RWPE2 (cell line): ENCODE measurements at regions not wholly inside any gene's neighbourhood (a gene's known extent, or its start where the extent isn't known, plus 50 kb on each side); places are given as distances from the start of the nearest gene placed in this dataset.

ENCODE experiments used
- ATAC-seq: fragments of 200-7000 bp; cut with Tn5 transposase; 3 replicates; pipeline ENCODE4 v1.9.1; 2021; ENCODE audit warnings: low read depth
- DNase-seq: peaks from one replicate; pipeline ENCODE4 v3.0.0-alpha.2; 2020; ENCODE audit warnings: low spot score
- H3K27ac ChIP-seq: fragments of 450-650 bp; 2 replicates; pipeline ENCODE4 v1.5.1; 2017; ENCODE audit warnings: mild to moderate bottlenecking; ENCODE audit not compliant: poor library complexity, severe bottlenecking
- H3K27me3 ChIP-seq: fragments of 250-450 bp; sonication (Bioruptor Pico); 2 replicates; pipeline ENCODE4 v1.5.1; 2021; ENCODE audit warnings: mild to moderate bottlenecking, moderate library complexity; ENCODE audit not compliant: insufficient read depth, poor library complexity, severe bottlenecking
- H3K36me3 ChIP-seq: fragments of 250-450 bp; sonication (Bioruptor Pico); 2 replicates; pipeline ENCODE4 v1.5.1; 2020; ENCODE audit warnings: low read depth, mild to moderate bottlenecking, moderate library complexity
- H3K4me1 ChIP-seq: fragments of 250-450 bp; sonication (Bioruptor Pico); 2 replicates; pipeline ENCODE4 v1.5.1; 2021; ENCODE audit warnings: mild to moderate bottlenecking, moderate library complexity; ENCODE audit not compliant: insufficient read depth, poor library complexity, severe bottlenecking
- H3K4me3 ChIP-seq: fragments of 250-450 bp; sonication (Bioruptor Pico); 2 replicates; pipeline ENCODE4 v1.5.1; 2021; ENCODE audit warnings: mild to moderate bottlenecking, moderate library complexity; ENCODE audit not compliant: severe bottlenecking
- H3K9me3 ChIP-seq: fragments of 250-450 bp; sonication (Bioruptor Pico); 2 replicates; pipeline ENCODE4 v1.5.1; 2021; ENCODE audit warnings: mild to moderate bottlenecking, moderate library complexity; ENCODE audit not compliant: severe bottlenecking
- TF ChIP-seq, protein P1 (sequence below): fragments of 450-650 bp; IDR thresholded peaks from one replicate; pipeline ENCODE4 v1.5.1; 2017; ENCODE audit warnings: mild to moderate bottlenecking, moderate library complexity; ENCODE audit not compliant: poor library complexity, severe bottlenecking

- ATAC-seq, result no peak
- H3K36me3 ChIP-seq, result no peaks in the 10 kb centered on the region
- H3K4me1 ChIP-seq, result no peaks in the 10 kb centered on the region
- H3K27me3 ChIP-seq, result no peaks in the 10 kb centered on the region
- no peaks in the 10 kb centered on the region for H3K9me3 ChIP-seq
- TF ChIP-seq, protein P1, sequence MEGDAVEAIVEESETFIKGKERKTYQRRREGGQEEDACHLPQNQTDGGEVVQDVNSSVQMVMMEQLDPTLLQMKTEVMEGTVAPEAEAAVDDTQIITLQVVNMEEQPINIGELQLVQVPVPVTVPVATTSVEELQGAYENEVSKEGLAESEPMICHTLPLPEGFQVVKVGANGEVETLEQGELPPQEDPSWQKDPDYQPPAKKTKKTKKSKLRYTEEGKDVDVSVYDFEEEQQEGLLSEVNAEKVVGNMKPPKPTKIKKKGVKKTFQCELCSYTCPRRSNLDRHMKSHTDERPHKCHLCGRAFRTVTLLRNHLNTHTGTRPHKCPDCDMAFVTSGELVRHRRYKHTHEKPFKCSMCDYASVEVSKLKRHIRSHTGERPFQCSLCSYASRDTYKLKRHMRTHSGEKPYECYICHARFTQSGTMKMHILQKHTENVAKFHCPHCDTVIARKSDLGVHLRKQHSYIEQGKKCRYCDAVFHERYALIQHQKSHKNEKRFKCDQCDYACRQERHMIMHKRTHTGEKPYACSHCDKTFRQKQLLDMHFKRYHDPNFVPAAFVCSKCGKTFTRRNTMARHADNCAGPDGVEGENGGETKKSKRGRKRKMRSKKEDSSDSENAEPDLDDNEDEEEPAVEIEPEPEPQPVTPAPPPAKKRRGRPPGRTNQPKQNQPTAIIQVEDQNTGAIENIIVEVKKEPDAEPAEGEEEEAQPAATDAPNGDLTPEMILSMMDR, result no peak
- no peak overlapping the region for H3K4me3 ChIP-seq
- no peak overlapping the region for H3K27ac ChIP-seq
- no peak for DNase-seq
Observed at GRCh38 chr13:111912991-111913760, 153.8 kb upstream of the SOX1 start.

- Histone ChIP-seq H3K36me3 (no peaks in the 10 kb centered on the region), H3K4me3 (no peak overlapping the region), H3K27me3 (no peaks in the 10 kb centered on the region), H3K27ac (no peak overlapping the region), H3K9me3 (no peaks in the 10 kb centered on the region), H3K4me1 (no peaks in the 10 kb centered on the region)
- TF ChIP-seq, protein P1, result no peak
- DNase-seq (no peak), ATAC-seq (no peak)
Observed at GRCh38 chr13:111913761-111914140, 153.2 kb upstream of the SOX1 start.

DNA sequence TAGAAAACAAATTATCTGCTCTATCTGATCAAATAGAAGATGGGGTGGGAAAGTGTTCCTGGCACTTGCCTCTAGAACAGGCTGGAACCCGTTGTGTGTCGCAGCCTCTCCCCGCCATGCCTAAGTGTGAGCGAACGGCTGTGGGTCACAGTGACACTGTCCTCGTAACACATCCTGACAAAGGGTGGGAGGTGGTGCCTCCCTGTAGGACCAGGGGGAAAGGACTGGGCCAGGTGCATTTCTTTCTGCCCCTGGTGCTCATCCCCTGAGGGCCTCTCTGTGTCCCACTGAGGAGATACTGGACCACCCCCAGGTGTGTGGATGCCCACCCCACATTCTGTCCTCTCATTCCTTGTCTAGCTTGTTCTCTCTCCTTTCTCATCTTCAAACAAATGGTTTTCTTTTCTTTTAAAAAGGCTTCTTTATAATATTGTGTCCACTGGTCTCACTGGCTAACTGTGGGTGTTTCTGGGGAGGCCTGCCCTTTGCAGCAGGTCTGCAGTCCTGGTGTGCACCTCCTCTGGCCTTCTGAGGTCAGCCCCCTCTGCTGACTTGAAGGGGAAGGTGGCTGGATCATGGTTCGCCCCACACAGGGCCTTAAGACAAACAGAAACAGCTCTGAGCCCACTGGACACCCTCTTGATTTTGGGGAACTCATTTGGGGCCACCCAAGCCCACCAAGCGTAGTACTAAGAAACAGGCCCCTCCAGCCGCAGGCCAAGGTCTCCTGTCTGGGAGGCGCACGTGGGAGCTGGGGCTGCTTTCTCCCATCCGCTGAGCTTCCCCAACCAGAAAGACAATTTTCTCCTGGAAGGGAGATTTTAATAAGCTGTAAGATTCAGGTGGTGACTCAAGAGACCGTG lies 152.5 kb upstream of the SOX1 start:
- DNase-seq (no peak), ATAC-seq (no peak)
- H3K4me1 ChIP-seq, result no peaks in the 10 kb centered on the region
- H3K27me3 ChIP-seq, result no peaks in the 10 kb centered on the region
- no peak overlapping the region for H3K27ac ChIP-seq
- H3K36me3 ChIP-seq, result no peaks in the 10 kb centered on the region
- H3K4me3 ChIP-seq, result no peak overlapping the region
- H3K9me3 ChIP-seq, result no peaks in the 10 kb centered on the region
- TF ChIP-seq, protein P1, result no peak

DNA sequence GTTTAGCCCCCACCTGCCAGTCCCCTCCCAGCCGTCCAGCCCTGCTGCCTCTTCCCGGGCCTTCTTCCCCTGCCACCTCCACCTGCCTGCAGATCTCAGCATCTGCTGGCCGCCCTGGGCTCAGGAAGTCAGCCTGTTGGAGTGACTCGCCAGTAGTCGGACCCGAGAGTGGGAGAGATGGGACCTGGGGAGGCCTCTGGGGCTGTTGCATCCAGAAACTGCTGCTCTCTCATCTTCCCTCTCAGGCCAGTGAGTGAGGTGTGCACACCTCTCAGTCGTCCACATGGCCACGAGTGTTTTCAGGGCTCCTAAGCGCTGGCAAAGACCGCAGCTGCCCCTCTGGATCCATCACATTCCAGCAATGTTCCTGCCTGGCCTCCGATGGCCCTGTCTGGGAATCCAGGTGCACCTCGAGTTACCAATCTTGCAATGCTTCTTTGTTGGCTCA lies 151.8 kb upstream of the SOX1 start:
- TF ChIP-seq, protein P1, result no peak
- no peaks in the 10 kb centered on the region for H3K27me3 ChIP-seq
- no peaks in the 10 kb centered on the region for H3K36me3 ChIP-seq
- no peak for DNase-seq
- no peak overlapping the region for H3K27ac ChIP-seq
- ATAC-seq, result no peak
- H3K4me3 ChIP-seq, result no peak overlapping the region
- H3K4me1 ChIP-seq, result no peaks in the 10 kb centered on the region
- no peaks in the 10 kb centered on the region for H3K9me3 ChIP-seq
